GM21381 (cell line): ENCODE measurements at regions not wholly inside any gene's neighbourhood (a gene's known extent, or its start where the extent isn't known, plus 50 kb on each side); places are given as distances from the start of the nearest gene placed in this dataset.

Experiments used
- ATAC-seq: cut with Tn5 transposase; IDR thresholded peaks from one replicate; pipeline ENCODE4 v1.9.1; 2021; ENCODE audit warnings: mild to moderate bottlenecking, moderate library complexity; ENCODE audit not compliant: unreplicated experiment

DNA sequence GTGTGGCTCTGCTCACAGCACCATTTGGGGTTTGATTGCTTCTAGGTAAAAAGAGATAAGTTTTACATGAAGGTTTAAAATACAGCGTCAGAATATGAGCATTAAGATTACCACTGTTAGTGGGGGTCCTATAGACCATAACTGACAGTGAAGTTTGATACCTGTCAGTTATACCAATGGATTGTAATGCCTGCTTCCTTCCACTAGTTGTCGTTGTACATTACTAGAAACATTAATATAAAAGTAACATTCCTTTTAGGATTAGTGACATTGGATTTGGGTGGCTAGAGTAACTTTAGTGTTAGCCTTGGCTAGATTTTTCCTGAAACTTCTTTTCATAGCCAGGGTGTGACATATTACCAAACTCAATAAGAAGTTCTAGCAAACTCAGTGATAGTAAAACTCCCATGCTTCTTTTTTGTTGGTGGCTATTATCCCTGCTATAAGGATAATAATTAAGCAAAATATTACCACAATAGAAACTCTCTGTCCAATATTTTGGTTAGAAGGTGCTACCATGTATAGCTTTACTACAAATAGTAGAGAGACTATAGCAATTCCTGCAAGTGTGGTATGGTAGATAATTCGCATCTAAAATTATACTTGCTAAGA is 57.1 kb downstream of the FAM181B start:
- no peak for ATAC-seq

- ATAC-seq, result no peak
These were observed 57.8 kb downstream of the FAM181B start for GRCh38 chr11:82675838-82676237.

DNA sequence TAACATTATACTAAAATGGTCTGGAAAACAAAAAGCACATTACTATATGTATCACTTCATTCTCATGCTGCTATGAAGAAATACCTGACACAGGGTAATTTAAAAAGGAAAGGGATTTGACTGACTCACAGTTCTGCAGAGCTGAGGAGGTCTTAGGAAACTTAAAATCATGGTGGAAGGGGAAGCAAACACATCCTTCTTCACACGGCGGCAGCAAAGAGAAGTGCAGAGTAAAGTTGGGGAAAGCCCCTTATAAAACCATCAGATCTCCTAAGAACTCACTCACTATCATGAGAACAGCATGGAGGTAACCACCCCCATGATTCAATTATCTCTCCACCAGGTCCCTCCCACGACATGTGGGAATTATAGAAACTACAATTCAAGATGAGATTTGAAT is 60.0 kb downstream of the FAM181B start:
- no peak for ATAC-seq

GRCh38 chr11:82671451-82671850 is 62.2 kb downstream of the FAM181B start:
- ATAC-seq, result no peak

- no peak for ATAC-seq
These were observed 70.1 kb downstream of the FAM181B start for GRCh38 chr11:82663535-82663934.

GRCh38 chr11:82653752-82654151 is 79.9 kb downstream of the FAM181B start:
- no peak for ATAC-seq

- no peak for ATAC-seq
These were observed 94.4 kb downstream of the FAM181B start for GRCh38 chr11:82639251-82639650.

- ATAC-seq, result no peak
These were observed 97.0 kb downstream of the FAM181B start for GRCh38 chr11:82636615-82637014.

DNA sequence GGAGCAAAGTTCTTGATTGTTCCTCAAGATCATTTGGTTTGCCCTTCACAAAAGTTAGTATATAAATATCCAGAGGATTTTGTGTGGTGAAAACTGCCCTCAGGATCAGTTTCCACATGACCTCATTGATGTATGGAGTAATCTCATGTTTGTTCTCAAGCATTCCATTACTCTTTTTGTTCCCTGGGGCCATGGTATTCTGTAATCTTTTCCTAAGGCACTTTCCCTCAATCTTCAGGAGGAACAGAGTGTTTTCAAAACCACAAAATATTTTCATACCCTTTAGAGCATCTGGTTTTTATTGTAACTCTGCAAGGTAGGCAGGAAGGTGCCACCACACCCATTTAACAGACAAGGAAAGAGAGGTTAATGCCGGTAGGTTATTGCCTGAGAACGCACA is 99.6 kb downstream of the FAM181B start:
- no peak for ATAC-seq

- peak; percentile 62 for ATAC-seq
These were observed 101.7 kb downstream of the FAM181B start for GRCh38 chr11:82631722-82632630.

DNA sequence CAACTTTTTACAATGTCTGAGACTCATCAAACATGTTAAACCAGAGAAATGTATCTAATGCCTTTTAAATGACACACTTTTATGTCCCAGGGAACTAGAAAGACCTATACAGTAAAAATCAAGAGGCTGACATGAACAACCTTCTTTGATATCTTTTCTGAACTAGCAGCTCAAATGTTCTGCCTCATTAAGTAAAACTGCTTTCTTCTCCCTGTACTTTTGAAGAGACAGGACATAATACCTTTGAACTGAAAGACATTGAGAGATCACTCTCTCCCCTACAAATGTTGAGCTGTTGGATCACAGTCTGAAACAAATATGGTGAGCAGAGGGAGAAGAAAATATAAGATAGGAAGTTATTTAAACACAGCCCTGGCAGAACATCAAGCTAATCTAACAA is 123.0 kb downstream of the FAM181B start:
- ATAC-seq, result no peak

GRCh38 chr11:82606738-82607137 is 126.9 kb downstream of the FAM181B start:
- ATAC-seq, result no peak

DNA sequence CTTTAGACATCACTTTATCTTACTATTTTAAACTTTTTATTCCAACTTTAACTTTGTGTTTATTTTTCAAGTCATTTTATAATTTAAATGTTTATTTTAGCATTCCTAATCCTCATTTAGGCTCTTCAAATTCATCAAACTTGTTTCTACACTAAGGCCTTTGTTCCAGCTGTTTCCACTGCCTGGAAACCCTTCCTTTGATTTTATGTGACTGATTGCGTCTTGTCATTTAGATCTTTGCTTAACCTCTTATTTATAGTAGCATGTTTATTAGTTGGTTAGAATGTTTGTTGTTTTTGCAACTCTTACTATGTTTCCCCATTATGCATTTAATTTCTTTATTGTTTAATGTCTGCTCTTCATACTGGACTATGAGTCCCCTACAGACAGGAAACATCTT is 132.0 kb downstream of the FAM181B start:
- ATAC-seq, result no peak

DNA sequence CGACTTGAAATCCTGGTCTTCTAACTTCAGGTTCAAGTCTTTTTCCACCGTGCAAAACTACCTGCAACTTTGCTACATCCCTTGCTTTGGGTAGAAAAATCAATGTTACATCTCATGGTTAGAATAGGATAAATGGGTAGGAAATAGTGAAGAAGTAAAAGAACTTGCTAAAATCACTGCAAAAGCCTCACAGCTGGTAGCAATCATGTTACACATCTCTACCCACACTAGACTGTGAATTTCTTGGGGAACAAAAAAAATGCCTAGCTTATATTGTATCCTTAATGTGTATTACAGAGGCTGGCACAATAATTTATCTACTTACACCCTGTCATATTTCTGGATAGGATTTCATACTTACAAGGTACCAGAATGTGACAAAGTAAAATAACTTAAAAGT is 133.8 kb downstream of the FAM181B start:
- ATAC-seq, result no peak

- no peak for ATAC-seq
These were observed 147.1 kb downstream of the FAM181B start for GRCh38 chr11:82586581-82586980.

DNA sequence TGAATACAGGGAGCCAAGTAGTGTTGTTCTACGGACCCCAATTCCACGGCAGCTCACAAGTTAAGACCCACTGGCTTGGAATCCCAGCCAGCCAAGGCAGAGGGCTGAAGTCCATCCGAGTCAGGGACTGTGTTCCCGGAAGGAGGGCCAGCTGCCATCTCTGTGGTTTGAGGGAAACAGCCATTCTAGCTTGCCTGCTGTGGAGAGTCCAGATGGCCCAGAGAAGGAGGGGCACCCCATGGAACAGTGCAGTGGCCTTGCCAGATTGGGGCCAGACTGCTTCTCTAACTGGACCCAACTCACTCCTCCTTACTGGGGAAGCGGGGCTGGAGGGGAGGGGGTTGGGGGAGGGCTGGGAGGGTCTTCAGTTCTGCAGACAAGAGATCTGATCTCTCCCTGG is 156.4 kb downstream of the FAM181B start:
- ATAC-seq, result no peak

DNA sequence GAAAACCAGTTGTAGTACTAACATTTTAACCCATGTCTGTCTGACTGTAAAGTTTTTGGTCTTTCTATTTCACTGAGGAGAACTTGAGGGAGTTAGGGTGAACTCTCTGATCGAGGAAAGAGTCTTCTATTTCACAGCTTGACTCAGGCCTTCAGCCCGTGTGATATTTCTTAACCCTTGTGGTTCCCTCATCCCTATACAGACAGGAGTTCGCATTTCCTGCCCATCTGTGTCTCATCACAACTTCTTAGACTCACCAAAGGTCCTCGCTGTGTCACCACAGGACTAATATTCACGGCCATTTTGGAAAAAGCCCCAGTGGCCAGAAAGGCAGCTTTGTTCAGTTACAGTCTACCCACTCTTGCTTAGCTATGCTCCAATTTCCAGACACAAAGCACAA is 172.8 kb downstream of the FAM181B start:
- ATAC-seq, result no peak

GRCh38 chr11:82559609-82560008 is 174.1 kb downstream of the FAM181B start:
- ATAC-seq, result no peak

DNA sequence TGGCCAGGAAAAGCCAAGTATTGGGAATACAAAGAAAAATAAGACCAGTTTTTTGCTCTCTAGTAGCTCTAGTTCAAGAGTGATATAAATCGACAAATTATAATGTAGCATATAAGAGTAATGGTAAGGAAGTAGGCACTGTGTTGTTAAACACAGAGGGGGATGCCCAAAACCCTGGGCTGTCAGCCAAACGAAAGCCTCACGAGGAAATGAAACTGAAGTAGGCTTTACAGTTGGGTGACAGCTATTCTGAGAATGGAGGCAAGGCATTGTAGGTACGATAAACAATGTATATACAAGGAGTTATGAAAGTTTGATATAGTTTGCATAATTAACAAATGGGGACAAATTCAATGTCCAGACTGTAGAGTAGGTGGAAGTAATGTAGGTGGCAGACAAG is 176.4 kb downstream of the FAM181B start:
- ATAC-seq, result peak; percentile 98

- ATAC-seq, result no peak
These were observed 177.5 kb downstream of the FAM181B start for GRCh38 chr11:82556210-82556609.

DNA sequence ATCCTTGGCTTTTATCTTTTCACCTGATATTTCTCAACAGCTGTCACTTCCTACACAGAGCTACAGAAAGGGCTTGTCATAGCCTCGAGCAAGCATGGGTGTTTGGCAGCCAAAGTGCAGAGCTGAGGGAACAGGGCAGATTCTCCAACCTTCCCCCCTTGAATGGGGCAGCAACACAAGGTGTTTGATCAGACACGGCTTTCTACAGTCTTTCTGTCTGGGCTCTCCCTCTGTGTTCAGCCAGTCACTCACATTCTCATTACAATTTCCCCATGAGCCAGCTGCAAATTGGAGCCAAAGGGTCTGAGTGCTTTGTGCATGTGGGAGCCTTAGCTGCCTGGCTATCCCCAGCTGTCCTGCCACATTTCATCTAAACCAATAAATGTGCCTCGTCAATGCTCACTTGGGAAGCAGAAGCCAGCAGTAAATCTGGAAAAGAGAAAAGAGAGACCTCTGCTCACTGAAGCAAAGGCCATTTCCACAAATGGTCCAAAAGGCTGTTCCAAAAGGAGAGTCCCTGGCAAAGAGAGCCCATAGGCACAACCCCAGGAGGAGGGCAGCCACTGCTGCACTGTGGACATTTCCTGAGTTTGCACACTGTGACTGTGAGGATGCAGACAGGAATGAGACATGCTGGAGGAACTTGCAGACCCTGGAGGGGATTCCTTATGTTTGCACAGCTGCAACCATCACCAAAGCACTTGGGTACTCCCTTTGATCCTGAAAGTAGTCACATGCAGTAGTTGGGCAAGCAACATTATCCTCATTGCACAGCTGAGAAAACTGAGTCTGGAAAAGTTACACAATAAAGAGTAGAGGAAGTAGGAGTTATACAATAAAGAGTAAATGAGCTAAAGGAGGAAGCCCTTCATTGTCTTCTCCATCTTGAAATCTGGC is 186.8 kb downstream of the FAM181B start:
- no peak for ATAC-seq
